GM12892 (cell line): ENCODE measurements at regions not wholly inside any gene's neighbourhood (a gene's known extent, or its start where the extent isn't known, plus 50 kb on each side); places are given as distances from the start of the nearest gene placed in this dataset.

Experiments
- POLR2A ChIP-seq: IDR thresholded peaks from 2 replicates; pipeline ENCODE4 v1.6.1; 2011; ENCODE audit warnings: low read depth, low read length, control low read depth
- POLR2AphosphoS5 ChIP-seq: IDR thresholded peaks from 2 replicates; pipeline ENCODE4 v1.6.1; 2011; ENCODE audit warnings: low read depth, low read length, control low read depth
- TAF1 ChIP-seq: IDR thresholded peaks from 2 replicates; pipeline ENCODE4 v1.6.1; 2011; ENCODE audit warnings: low read depth, mild to moderate bottlenecking, control low read depth, low read length, borderline replicate concordance

GRCh38 chr6:169905041-169905807, 153.8 kb downstream of the ERMARD start:
- TF ChIP-seq POLR2A (no peak), POLR2AphosphoS5 (no peak), TAF1 (no peak)
